ENCODE measurements at regions not wholly inside any gene's neighbourhood (a gene's known extent, or its start where the extent isn't known, plus 50 kb on each side); places are given as distances from the start of the nearest gene placed in this dataset.
"Not testable (repeated sequence)": the region's sequence is repeated elsewhere in the genome, so short reads cannot be mapped to it uniquely, and the experiment has no call there.

DNA sequence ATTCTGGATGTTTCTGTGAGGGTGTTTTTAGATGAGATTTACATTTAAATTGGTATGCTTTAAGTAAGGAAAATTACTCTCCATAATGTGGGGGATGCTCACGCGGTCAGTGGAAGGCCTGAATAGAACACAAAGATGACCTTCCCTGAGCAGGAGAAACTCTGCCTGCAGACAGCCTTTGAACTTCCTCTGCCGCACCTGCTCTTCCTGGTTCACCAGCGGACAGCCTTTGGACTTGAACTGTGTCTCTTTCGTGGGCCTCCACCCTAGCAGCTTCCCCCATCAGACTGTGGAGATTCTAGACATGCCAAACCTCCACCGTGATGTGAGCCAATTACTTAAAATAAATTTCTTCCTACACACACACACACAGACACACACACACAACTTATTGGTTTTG lies 210.7 kb downstream of the EFCAB11 start:
- DNase-seq = no peak

DNA sequence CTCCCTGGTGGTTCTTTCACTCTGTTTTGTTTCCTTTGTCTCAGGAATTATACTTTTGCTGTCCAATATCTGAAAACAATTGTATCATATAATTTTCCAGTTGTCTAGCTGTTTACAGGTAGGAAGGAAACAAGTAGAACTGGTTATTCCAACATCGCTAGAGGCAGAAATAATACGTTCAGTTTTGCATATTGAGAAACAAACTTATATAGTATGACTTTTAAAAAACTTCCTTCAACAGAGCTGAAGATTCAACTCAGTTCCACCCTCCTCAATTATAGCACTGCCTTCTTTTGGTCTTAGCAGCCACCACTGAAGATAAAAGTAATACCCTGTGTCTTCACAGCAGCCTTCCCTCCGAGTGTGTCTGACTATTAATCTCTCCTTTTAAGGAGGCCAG lies 214.3 kb downstream of the EFCAB11 start:
- DNase-seq = no peak

- DNase-seq = no peak
Observed at GRCh38 chr14:89736881-89737280, 217.6 kb downstream of the EFCAB11 start.

DNA sequence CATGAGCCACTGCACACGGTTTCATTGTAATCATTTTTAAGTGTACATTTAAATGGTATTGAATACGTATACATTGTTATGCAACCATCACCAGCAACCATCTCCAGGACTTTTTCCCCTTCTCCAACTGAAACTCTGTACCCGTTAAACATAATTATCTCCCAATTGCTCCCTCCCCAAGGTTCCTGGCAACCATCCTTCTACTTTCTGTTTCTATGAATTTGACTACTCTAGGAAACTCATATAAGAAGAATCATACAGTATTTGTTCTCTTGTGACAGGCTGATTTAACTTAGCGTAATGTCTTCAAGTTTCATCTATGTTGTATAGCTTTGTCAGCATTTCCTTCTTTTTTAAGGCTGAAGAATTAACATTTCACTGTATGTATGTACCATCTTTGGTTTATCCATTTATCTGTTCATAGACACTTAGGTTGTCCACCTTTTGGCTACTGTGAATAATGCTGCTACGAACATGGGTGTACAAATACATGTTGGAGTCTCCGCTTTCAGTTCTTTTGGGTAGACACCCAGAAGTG lies 223.1 kb downstream of the EFCAB11 start:
- DNase-seq = no peak

DNA sequence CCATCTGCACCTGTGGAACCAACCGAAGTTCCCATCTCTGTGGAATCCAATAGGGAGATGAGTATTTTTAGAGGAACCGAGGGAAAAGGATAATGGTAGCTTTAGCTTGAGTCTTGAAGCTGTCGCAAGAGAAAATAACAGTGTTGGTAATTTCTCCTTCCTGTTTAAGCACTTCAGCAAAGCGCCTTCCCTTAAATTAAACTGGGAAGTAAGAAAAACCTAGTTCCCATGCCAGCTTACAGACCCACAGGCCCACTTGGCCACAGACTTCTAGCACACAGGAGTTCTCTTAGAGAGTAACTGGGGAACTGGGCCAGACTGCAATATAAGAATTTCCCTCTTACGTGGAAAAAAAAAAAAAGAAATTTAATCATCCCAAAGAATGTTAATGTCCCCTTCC lies 223.8 kb downstream of the EFCAB11 start:
- DNase-seq = no peak

- DNase-seq = no peak
Observed at GRCh38 chr14:89728964-89729363, 225.6 kb downstream of the EFCAB11 start.

GRCh38 chr14:89726226-89726625 lies 228.3 kb downstream of the EFCAB11 start:
- DNase-seq = not testable (repeated sequence)

- peak; percentile 35 for DNase-seq
Observed at GRCh38 chr14:89724628-89724960, 229.9 kb downstream of the EFCAB11 start.

- DNase-seq = no peak
Observed at GRCh38 chr14:89723930-89724627, 230.5 kb downstream of the EFCAB11 start.

GRCh38 chr14:89721956-89722355 lies 232.6 kb downstream of the EFCAB11 start:
- no peak for DNase-seq

GRCh38 chr14:89720741-89721729 lies 233.5 kb downstream of the EFCAB11 start:
- no peak for DNase-seq

GRCh38 chr14:89720076-89720687 lies 234.3 kb downstream of the EFCAB11 start:
- DNase-seq = no peak

DNA sequence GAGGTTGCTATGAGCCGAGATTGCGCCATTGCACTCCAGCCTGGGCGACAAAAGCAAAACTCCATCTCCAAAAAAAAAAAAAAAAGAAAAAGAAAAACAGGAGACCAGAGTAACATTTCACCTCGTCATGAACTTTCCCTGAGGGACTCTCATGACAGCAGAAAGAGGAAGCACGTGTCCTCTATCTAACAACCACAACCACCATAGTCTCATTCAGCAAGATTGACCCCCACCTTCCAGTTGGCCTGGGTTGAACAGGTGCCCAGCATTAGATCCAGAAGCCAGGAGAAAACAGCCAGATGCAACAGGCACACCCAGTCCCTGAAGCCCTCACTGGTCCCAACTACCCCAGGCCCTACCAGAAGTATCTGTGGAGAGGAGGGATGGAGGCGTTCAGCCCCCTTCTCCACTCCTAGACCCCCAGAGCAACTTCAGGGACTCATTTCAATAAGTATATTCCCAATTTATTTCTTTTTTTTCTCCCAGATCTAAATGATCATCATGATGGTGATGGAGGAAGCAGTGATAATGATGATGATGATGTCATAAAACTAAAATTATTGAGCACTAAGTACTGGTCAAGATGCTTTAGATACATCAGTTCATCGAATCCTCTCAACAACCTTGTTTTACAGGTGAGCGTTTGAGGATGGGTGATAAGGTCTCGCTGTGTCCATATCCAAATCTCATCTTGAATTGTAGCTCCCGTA lies 235.0 kb downstream of the EFCAB11 start:
- no peak for DNase-seq

DNA sequence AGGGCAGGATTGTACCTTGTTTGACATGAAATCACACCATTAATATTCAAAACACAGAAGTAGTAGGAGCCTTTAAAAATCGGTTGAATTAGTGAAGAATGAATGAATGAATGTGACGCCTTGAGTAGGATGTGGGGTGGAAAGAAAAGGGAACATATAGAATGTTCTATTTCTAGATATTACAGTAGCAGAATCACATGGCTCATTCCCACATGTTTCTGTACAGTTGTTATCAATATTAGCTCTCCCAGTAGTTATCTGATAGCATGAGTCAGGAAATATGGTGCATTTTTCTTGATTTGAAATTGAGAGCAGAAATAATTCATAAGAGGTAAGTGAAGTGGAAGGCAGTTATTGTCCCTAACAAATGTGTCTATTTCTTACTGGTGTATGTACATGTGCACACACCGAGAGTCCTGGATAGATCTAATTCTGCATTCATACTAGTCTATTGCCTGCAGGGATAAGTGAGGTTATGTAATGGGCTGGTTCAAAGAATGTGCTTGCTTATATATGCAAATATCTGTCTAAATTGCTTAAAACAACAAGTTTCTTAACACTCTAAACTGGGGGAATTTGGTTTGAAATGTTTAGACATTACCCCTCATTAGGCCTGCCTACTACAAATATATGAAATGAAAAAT lies 245.4 kb downstream of the EFCAB11 start:
- no peak for DNase-seq

GRCh38 chr14:89707086-89707485 lies 247.4 kb downstream of the EFCAB11 start:
- no peak for DNase-seq

DNA sequence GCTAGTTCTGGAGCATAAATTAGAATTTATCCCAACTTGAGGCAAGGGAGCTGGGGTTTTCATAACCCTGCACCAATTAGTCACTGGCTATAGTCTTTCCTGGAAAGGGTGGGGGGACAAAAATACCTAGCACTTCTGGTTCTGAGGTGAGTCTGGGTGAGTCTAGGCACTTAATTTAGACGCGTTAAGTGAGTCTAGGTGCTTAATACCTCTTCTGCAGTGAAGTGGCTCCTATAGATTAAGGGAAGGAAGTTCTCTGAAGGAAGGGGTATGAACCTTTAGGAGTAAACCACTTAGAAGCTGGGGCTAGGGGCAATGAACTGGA lies 251.7 kb downstream of the EFCAB11 start:
- no peak for DNase-seq

GRCh38 chr14:89702073-89702875 lies 252.3 kb downstream of the EFCAB11 start:
- peak; percentile 49 for DNase-seq

DNA sequence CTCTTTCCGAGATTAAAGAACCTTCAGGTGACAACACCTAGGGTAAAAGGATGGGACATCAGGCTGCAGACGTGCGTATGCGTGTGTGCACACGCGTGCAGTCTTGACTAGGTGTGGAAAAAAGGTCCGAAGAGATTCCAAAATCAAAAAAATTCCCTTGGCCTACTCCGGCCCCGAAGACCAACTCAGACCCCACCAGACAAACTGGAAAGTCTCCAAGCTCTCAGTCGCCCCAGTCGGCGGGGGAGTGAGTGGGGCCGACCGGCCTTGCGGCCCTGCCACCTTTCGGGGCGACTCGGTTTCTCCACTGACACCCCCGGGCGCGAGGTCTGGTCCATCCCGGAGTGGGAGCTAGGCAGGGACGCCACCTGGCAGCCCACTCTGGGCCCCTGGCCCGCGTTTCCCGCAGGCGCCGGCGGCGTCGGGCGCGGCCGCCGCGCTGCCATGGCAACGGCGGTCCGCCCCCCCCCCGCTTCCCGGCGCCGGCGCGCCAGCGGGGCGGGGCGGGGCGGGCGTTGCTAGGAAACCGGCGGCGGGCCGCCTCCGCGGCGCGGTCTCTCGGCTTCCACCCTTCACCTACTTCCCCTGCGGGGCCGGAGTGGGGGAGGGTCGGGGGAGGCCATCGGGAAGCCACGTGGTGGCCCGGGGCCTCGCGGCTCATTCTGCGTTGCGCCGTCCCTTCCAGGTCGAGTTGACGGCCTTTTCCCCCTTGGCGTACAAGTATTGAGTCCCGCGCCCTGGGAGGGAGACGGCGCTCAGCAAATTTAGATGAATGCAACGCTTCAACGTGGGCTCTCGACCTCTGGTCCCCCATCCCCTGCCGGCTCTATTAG lies 253.1 kb downstream of the EFCAB11 start:
- peak; percentile 77 for DNase-seq

DNA sequence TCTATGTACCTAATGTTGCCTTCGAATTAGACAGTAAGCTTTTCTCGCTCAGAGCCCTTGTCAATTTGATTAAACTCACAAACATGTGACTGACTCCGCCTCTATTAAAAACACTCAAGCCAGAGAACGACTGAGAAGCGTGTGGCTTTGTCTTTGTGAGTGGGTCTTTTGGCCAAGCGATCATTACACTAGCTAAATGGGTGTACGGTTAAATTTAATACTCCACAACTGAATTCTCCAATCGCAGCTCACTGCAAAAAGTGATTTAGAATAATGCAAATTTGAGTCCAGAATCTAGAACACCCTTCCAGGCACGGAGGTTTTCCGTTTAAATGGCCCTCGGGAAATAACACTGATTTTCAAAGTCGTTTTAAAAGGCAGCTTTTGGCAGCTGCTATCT lies 253.7 kb downstream of the EFCAB11 start:
- DNase-seq = no peak

DNA sequence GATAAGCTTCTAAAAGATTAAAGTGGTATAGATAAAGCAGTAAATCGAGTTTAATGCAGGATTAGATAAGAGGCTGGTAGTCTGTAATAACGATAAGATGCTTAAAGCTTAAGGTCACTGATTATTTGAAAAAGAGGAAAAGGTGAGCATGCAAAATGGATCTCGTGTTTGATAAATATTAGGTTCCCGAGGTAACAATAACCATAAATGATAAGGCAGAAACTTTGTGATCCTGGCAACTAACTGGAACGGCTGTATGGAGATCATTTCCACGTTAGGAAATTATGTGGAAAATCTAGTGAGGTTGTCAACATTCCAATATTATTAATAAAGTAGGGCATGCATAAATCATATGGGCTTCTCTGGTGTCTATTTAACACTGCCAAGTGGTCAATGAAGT lies 255.5 kb downstream of the EFCAB11 start:
- DNase-seq = no peak
